RPMI8226 (cell line): ENCODE measurements at regions not wholly inside any gene's neighbourhood (a gene's known extent, or its start where the extent isn't known, plus 50 kb on each side); places are given as distances from the start of the nearest gene placed in this dataset.
"Not testable (repeated sequence)": the region's sequence is repeated elsewhere in the genome, so short reads cannot be mapped to it uniquely, and the experiment has no call there.

Experiments
- DNase-seq: peaks from one replicate; pipeline ENCODE4 v3.0.0-alpha.2; 2015

- DNase-seq: not testable (repeated sequence)
Measured at GRCh38 chr2:87275974-87276629, 254.5 kb upstream of the PLGLB1 start.

GRCh38 chr2:87276673-87277072 lies 255.0 kb upstream of the PLGLB1 start:
- DNase-seq: not testable (repeated sequence)

GRCh38 chr2:87277734-87278133 lies 256.1 kb upstream of the PLGLB1 start:
- not testable (repeated sequence) for DNase-seq

- not testable (repeated sequence) for DNase-seq
Measured at GRCh38 chr2:87280596-87281355, 259.1 kb upstream of the PLGLB1 start.

- DNase-seq: not testable (repeated sequence)
Measured at GRCh38 chr2:87283735-87284470, 262.3 kb upstream of the PLGLB1 start.

- DNase-seq: not testable (repeated sequence)
Measured at GRCh38 chr2:87284471-87284772, 262.8 kb upstream of the PLGLB1 start.

GRCh38 chr2:87285139-87285538 lies 263.5 kb upstream of the PLGLB1 start:
- not testable (repeated sequence) for DNase-seq

GRCh38 chr2:87290566-87291307 lies 269.1 kb upstream of the PLGLB1 start:
- DNase-seq: not testable (repeated sequence)

GRCh38 chr2:87291400-87292200 lies 270.0 kb upstream of the PLGLB1 start:
- DNase-seq: not testable (repeated sequence)

- not testable (repeated sequence) for DNase-seq
Measured at GRCh38 chr2:87293931-87294594, 272.4 kb upstream of the PLGLB1 start.

GRCh38 chr2:87295135-87295534 lies 273.5 kb upstream of the PLGLB1 start:
- DNase-seq: not testable (repeated sequence)

GRCh38 chr2:87301349-87301748 lies 279.7 kb upstream of the PLGLB1 start:
- not testable (repeated sequence) for DNase-seq

GRCh38 chr2:87301871-87302270 lies 280.2 kb upstream of the PLGLB1 start:
- not testable (repeated sequence) for DNase-seq

- DNase-seq: not testable (repeated sequence)
Measured at GRCh38 chr2:87308621-87309020, 287.0 kb upstream of the PLGLB1 start.

- DNase-seq: not testable (repeated sequence)
Measured at GRCh38 chr2:87309785-87310184, 288.1 kb upstream of the PLGLB1 start.

GRCh38 chr2:87311896-87312441 lies 290.3 kb upstream of the PLGLB1 start:
- DNase-seq: not testable (repeated sequence)

GRCh38 chr2:87314622-87315021 lies 293.0 kb upstream of the PLGLB1 start:
- not testable (repeated sequence) for DNase-seq

- peak; percentile 22 for DNase-seq
Measured at GRCh38 chr2:87315183-87315902, 293.7 kb upstream of the PLGLB1 start.

- not testable (repeated sequence) for DNase-seq
Measured at GRCh38 chr2:87317193-87317592, 295.5 kb upstream of the PLGLB1 start.

- DNase-seq: not testable (repeated sequence)
Measured at GRCh38 chr2:87318814-87319491, 297.3 kb upstream of the PLGLB1 start.
